HG03159 (cell line): ENCODE measurements at regions not wholly inside any gene's neighbourhood (a gene's known extent, or its start where the extent isn't known, plus 50 kb on each side); places are given as distances from the start of the nearest gene placed in this dataset.
"Not testable (repeated sequence)": the region's sequence is repeated elsewhere in the genome, so short reads cannot be mapped to it uniquely, and the experiment has no call there.

Source experiments
- ATAC-seq: cut with Tn5 transposase; IDR thresholded peaks from one replicate; pipeline ENCODE4 v1.9.1; 2021; ENCODE audit warnings: mild to moderate bottlenecking, moderate library complexity; ENCODE audit not compliant: unreplicated experiment

- ATAC-seq = no peak
These were observed 483.9 kb downstream of the AACS start for GRCh38 chr12:125549171-125549570.

- no peak for ATAC-seq
These were observed 484.6 kb downstream of the AACS start for GRCh38 chr12:125549836-125550235.

- ATAC-seq = no peak
These were observed 487.1 kb downstream of the AACS start for GRCh38 chr12:125552295-125552694.

GRCh38 chr12:125561008-125561407 is 495.8 kb downstream of the AACS start:
- ATAC-seq = not testable (repeated sequence)

GRCh38 chr12:125564753-125565152 is 499.5 kb downstream of the AACS start:
- ATAC-seq = no peak

GRCh38 chr12:125567581-125567980 is 502.3 kb downstream of the AACS start:
- no peak for ATAC-seq

- ATAC-seq = no peak
These were observed 503.1 kb downstream of the AACS start for GRCh38 chr12:125568306-125568705.

- ATAC-seq = no peak
These were observed 508.0 kb downstream of the AACS start for GRCh38 chr12:125573271-125573670.

GRCh38 chr12:125577334-125577733 is 512.1 kb downstream of the AACS start:
- no peak for ATAC-seq

- no peak for ATAC-seq
These were observed 514.7 kb downstream of the AACS start for GRCh38 chr12:125579916-125580315.

GRCh38 chr12:125583071-125583470 is 517.8 kb downstream of the AACS start:
- ATAC-seq = no peak

- ATAC-seq = no peak
These were observed 521.2 kb downstream of the AACS start for GRCh38 chr12:125586441-125586840.

GRCh38 chr12:125593269-125593668 is 528.0 kb downstream of the AACS start:
- no peak for ATAC-seq

GRCh38 chr12:125604976-125605375 is 539.7 kb downstream of the AACS start:
- ATAC-seq = no peak

GRCh38 chr12:125606312-125606711 is 541.1 kb downstream of the AACS start:
- no peak for ATAC-seq

- no peak for ATAC-seq
These were observed 545.1 kb downstream of the AACS start for GRCh38 chr12:125610292-125610691.

- ATAC-seq = no peak
These were observed 545.7 kb downstream of the AACS start for GRCh38 chr12:125610971-125611370.

GRCh38 chr12:125614058-125614457 is 548.8 kb downstream of the AACS start:
- ATAC-seq = no peak

- ATAC-seq = no peak
These were observed 554.5 kb downstream of the AACS start for GRCh38 chr12:125619723-125620122.

GRCh38 chr12:125633686-125634085 is 568.5 kb downstream of the AACS start:
- no peak for ATAC-seq

GRCh38 chr12:125634813-125635212 is 569.6 kb downstream of the AACS start:
- no peak for ATAC-seq

- no peak for ATAC-seq
These were observed 574.6 kb downstream of the AACS start for GRCh38 chr12:125639826-125640225.

- no peak for ATAC-seq
These were observed 577.8 kb downstream of the AACS start for GRCh38 chr12:125643055-125643454.

GRCh38 chr12:125645724-125646123 is 580.5 kb downstream of the AACS start:
- ATAC-seq = no peak
